Activated naive CD4-positive, alpha-beta T cell treated with anti-CD3 and anti-CD28 coated beads for 36 hours (primary cell): ENCODE measurements at regions not wholly inside any gene's neighbourhood (a gene's known extent, or its start where the extent isn't known, plus 50 kb on each side); places are given as distances from the start of the nearest gene placed in this dataset.

Experiments used
- CTCF ChIA-PET: fragments of 350-600 bp; sonication (Branson Sonifier 250); formaldehyde crosslinking; loops from one replicate; lab custom pipeline; 2021; ENCODE audit warnings: antibody characterized with exemption; lab: Charles Lee
- DNase-seq: peaks from one replicate; pipeline ENCODE4 v3.0.0-alpha.2; 2020
- H3K27ac Mint-ChIP-seq: one replicate; pipeline ENCODE4 v1.8.0; 2021; ENCODE audit warnings: mild to moderate bottlenecking, mixed read lengths
- H3K27me3 Mint-ChIP-seq: one replicate; pipeline ENCODE4 v1.8.0; 2021; ENCODE audit warnings: low read depth, mixed read lengths
- H3K36me3 Mint-ChIP-seq: one replicate; pipeline ENCODE4 v1.8.0; 2021; ENCODE audit warnings: low read depth, mixed read lengths
- H3K4me1 Mint-ChIP-seq: one replicate; pipeline ENCODE4 v1.8.0; 2021; ENCODE audit warnings: low read depth, mixed read lengths
- H3K4me3 Mint-ChIP-seq: one replicate; pipeline ENCODE4 v1.8.0; 2021; ENCODE audit warnings: mild to moderate bottlenecking, moderate library complexity, mixed read lengths
- H3K9me3 Mint-ChIP-seq: one replicate; pipeline ENCODE4 v1.8.0; 2021; ENCODE audit warnings: mixed read lengths
- intact Hi-C: fragments of 100-400 bp; cut with micrococcal nuclease; formaldehyde crosslinking; loops from one replicate; pipeline ENCODE4 v1.15.1; 2023

GRCh38 chr12:82207556-82207955, 150.6 kb downstream of the CCDC59 start:
- Mint-ChIP-seq H3K27me3 (no peaks in the 10 kb centered on the region), H3K4me3 (no peak overlapping the region), H3K9me3 (peaks cover 14% of the 10 kb centered on the region), H3K27ac (no peak overlapping the region), H3K4me1 (no peaks in the 10 kb centered on the region), H3K36me3 (no peaks in the 10 kb centered on the region)
- intact Hi-C loops, result no loop called here
- CTCF ChIA-PET, result no interaction called here
- DNase-seq, result no peak

- Mint-ChIP-seq H3K4me3 (no peak overlapping the region), H3K9me3 (peaks cover 4% of the 10 kb centered on the region), H3K27ac (no peak overlapping the region), H3K27me3 (no peaks in the 10 kb centered on the region), H3K4me1 (no peaks in the 10 kb centered on the region), H3K36me3 (no peaks in the 10 kb centered on the region)
- no peak for DNase-seq
- intact Hi-C loops, result no loop called here
- CTCF ChIA-PET, result no interaction called here
These were observed 155.1 kb downstream of the CCDC59 start for GRCh38 chr12:82203086-82203485.

GRCh38 chr12:82187595-82187994, 170.6 kb downstream of the CCDC59 start:
- CTCF ChIA-PET, result interaction anchor here (0.7 kb wide), 1 partner anchor 127 kb away, joined by 3 read pairs; no protein-coding TSS in a partner anchor
- no peak overlapping the region for H3K4me3 Mint-ChIP-seq
- peaks cover 3% of the 10 kb centered on the region for H3K9me3 Mint-ChIP-seq
- no peaks in the 10 kb centered on the region for H3K4me1 Mint-ChIP-seq
- H3K27me3 Mint-ChIP-seq, result no peaks in the 10 kb centered on the region
- intact Hi-C loops, result no loop called here
- no peak overlapping the region for H3K27ac Mint-ChIP-seq
- DNase-seq, result no peak
- H3K36me3 Mint-ChIP-seq, result no peaks in the 10 kb centered on the region

- Mint-ChIP-seq H3K4me1 (no peaks in the 10 kb centered on the region), H3K9me3 (peaks cover 3% of the 10 kb centered on the region), H3K27me3 (no peaks in the 10 kb centered on the region), H3K27ac (no peak overlapping the region), H3K4me3 (no peak overlapping the region), H3K36me3 (no peaks in the 10 kb centered on the region)
- CTCF ChIA-PET, result interaction anchor here (0.7 kb wide), 1 partner anchor 126 kb away, joined by 3 read pairs; no protein-coding TSS in a partner anchor
- DNase-seq, result no peak
- intact Hi-C loops, result no loop called here
These were observed 171.2 kb downstream of the CCDC59 start for GRCh38 chr12:82187011-82187410.

- no peaks in the 10 kb centered on the region for H3K4me1 Mint-ChIP-seq
- no peak overlapping the region for H3K4me3 Mint-ChIP-seq
- H3K27ac Mint-ChIP-seq, result no peak overlapping the region
- no peak for DNase-seq
- no peaks in the 10 kb centered on the region for H3K27me3 Mint-ChIP-seq
- intact Hi-C loops, result no loop called here
- H3K9me3 Mint-ChIP-seq, result peaks cover 3% of the 10 kb centered on the region
- CTCF ChIA-PET, result no interaction called here
- H3K36me3 Mint-ChIP-seq, result no peaks in the 10 kb centered on the region
These were observed 171.9 kb downstream of the CCDC59 start for GRCh38 chr12:82186282-82186681.

GRCh38 chr12:82184844-82185243, 173.3 kb downstream of the CCDC59 start:
- no peaks in the 10 kb centered on the region for H3K4me1 Mint-ChIP-seq
- H3K27ac Mint-ChIP-seq, result no peak overlapping the region
- peaks cover 3% of the 10 kb centered on the region for H3K9me3 Mint-ChIP-seq
- no peaks in the 10 kb centered on the region for H3K27me3 Mint-ChIP-seq
- CTCF ChIA-PET, result no interaction called here
- no peaks in the 10 kb centered on the region for H3K36me3 Mint-ChIP-seq
- DNase-seq, result no peak
- intact Hi-C loops, result no loop called here
- H3K4me3 Mint-ChIP-seq, result no peak overlapping the region

- DNase-seq, result no peak
- H3K9me3 Mint-ChIP-seq, result peaks cover under 1% of the 10 kb centered on the region
- H3K4me3 Mint-ChIP-seq, result no peak overlapping the region
- intact Hi-C loops, result no loop called here
- no peak overlapping the region for H3K27ac Mint-ChIP-seq
- CTCF ChIA-PET, result no interaction called here
- H3K4me1 Mint-ChIP-seq, result no peaks in the 10 kb centered on the region
- no peaks in the 10 kb centered on the region for H3K27me3 Mint-ChIP-seq
- H3K36me3 Mint-ChIP-seq, result no peaks in the 10 kb centered on the region
These were observed 175.5 kb downstream of the CCDC59 start for GRCh38 chr12:82182601-82183190.

GRCh38 chr12:82176761-82177490, 181.3 kb downstream of the CCDC59 start:
- no peaks in the 10 kb centered on the region for H3K9me3 Mint-ChIP-seq
- no peak for DNase-seq
- H3K4me1 Mint-ChIP-seq, result no peaks in the 10 kb centered on the region
- H3K27ac Mint-ChIP-seq, result no peak overlapping the region
- intact Hi-C loops, result no loop called here
- H3K4me3 Mint-ChIP-seq, result no peak overlapping the region
- H3K27me3 Mint-ChIP-seq, result no peaks in the 10 kb centered on the region
- CTCF ChIA-PET, result no interaction called here
- no peaks in the 10 kb centered on the region for H3K36me3 Mint-ChIP-seq

- Mint-ChIP-seq H3K9me3 (no peaks in the 10 kb centered on the region), H3K27ac (no peak overlapping the region), H3K36me3 (no peaks in the 10 kb centered on the region), H3K4me1 (no peaks in the 10 kb centered on the region), H3K4me3 (no peak overlapping the region), H3K27me3 (no peaks in the 10 kb centered on the region)
- no peak for DNase-seq
- intact Hi-C loops, result no loop called here
- CTCF ChIA-PET, result no interaction called here
These were observed 182.2 kb downstream of the CCDC59 start for GRCh38 chr12:82176026-82176425.

GRCh38 chr12:82174936-82175335, 183.3 kb downstream of the CCDC59 start:
- H3K27ac Mint-ChIP-seq, result no peak overlapping the region
- CTCF ChIA-PET, result no interaction called here
- H3K4me1 Mint-ChIP-seq, result no peaks in the 10 kb centered on the region
- H3K27me3 Mint-ChIP-seq, result no peaks in the 10 kb centered on the region
- H3K36me3 Mint-ChIP-seq, result no peaks in the 10 kb centered on the region
- no peak overlapping the region for H3K4me3 Mint-ChIP-seq
- no peak for DNase-seq
- no peaks in the 10 kb centered on the region for H3K9me3 Mint-ChIP-seq
- intact Hi-C loops, result no loop called here

- intact Hi-C loops, result no loop called here
- no peaks in the 10 kb centered on the region for H3K4me1 Mint-ChIP-seq
- H3K9me3 Mint-ChIP-seq, result no peaks in the 10 kb centered on the region
- H3K4me3 Mint-ChIP-seq, result no peak overlapping the region
- no peak overlapping the region for H3K27ac Mint-ChIP-seq
- no peaks in the 10 kb centered on the region for H3K36me3 Mint-ChIP-seq
- CTCF ChIA-PET, result no interaction called here
- no peaks in the 10 kb centered on the region for H3K27me3 Mint-ChIP-seq
- no peak for DNase-seq
These were observed 183.8 kb downstream of the CCDC59 start for GRCh38 chr12:82174383-82174782.

- no peaks in the 10 kb centered on the region for H3K9me3 Mint-ChIP-seq
- intact Hi-C loops, result no loop called here
- H3K27ac Mint-ChIP-seq, result no peak overlapping the region
- H3K4me3 Mint-ChIP-seq, result no peak overlapping the region
- no peaks in the 10 kb centered on the region for H3K4me1 Mint-ChIP-seq
- H3K27me3 Mint-ChIP-seq, result no peaks in the 10 kb centered on the region
- no peaks in the 10 kb centered on the region for H3K36me3 Mint-ChIP-seq
- DNase-seq, result no peak
- CTCF ChIA-PET, result no interaction called here
These were observed 209.1 kb downstream of the CCDC59 start for GRCh38 chr12:82149045-82149444.

- Mint-ChIP-seq H3K27me3 (no peaks in the 10 kb centered on the region), H3K4me1 (no peaks in the 10 kb centered on the region), H3K36me3 (no peaks in the 10 kb centered on the region), H3K4me3 (no peak overlapping the region), H3K9me3 (no peaks in the 10 kb centered on the region), H3K27ac (no peak overlapping the region)
- CTCF ChIA-PET, result no interaction called here
- intact Hi-C loops, result no loop called here
- no peak for DNase-seq
These were observed 211.4 kb downstream of the CCDC59 start for GRCh38 chr12:82146740-82147139.
